H9 (cell line): ENCODE measurements at regions not wholly inside any gene's neighbourhood (a gene's known extent, or its start where the extent isn't known, plus 50 kb on each side); places are given as distances from the start of the nearest gene placed in this dataset.
A peak's percentile ranks its signal among the peaks of the same experiment; 100 is the strongest.

Source experiments
- DNase-seq: peaks from one replicate; pipeline ENCODE4 v3.0.0-alpha.2; 2017
- H2AFZ ChIP-seq: one replicate; pipeline ENCODE4 v1.6.1; 2013; ENCODE audit warnings: mild to moderate bottlenecking, low read length, control low read depth, moderate library complexity
- H2AK5ac ChIP-seq: 2 replicates; pipeline ENCODE4 v1.6.1; 2013; ENCODE audit warnings: low read length, control low read depth, mixed read lengths; ENCODE audit not compliant: insufficient read length
- H2BK120ac ChIP-seq: one replicate; pipeline ENCODE4 v1.6.1; 2013; ENCODE audit warnings: low read depth, mild to moderate bottlenecking, low read length, control low read depth, inconsistent platforms; ENCODE audit not compliant: poor library complexity, severe bottlenecking
- H2BK12ac ChIP-seq: 2 replicates; pipeline ENCODE4 v1.6.1; 2013; ENCODE audit warnings: low read length, control low read depth, mixed read lengths, low read depth; ENCODE audit not compliant: insufficient read length
- H2BK15ac ChIP-seq: 2 replicates; pipeline ENCODE4 v1.6.1; 2013; ENCODE audit warnings: low read depth, low read length, control low read depth
- H2BK20ac ChIP-seq: one replicate; pipeline ENCODE4 v1.6.1; 2013; ENCODE audit warnings: low read depth, mild to moderate bottlenecking, low read length, control low read depth, inconsistent platforms; ENCODE audit not compliant: poor library complexity, severe bottlenecking
- H2BK5ac ChIP-seq: 2 replicates; pipeline ENCODE4 v1.6.1; 2013; ENCODE audit warnings: low read length, control low read depth, mixed read lengths; ENCODE audit not compliant: insufficient read length
- H3K14ac ChIP-seq: 2 replicates; pipeline ENCODE4 v1.6.1; 2013; ENCODE audit warnings: low read length, control low read depth; ENCODE audit not compliant: insufficient read depth
- H3K18ac ChIP-seq: 2 replicates; pipeline ENCODE4 v1.6.1; 2013; ENCODE audit warnings: low read depth, mild to moderate bottlenecking, mixed read lengths, low read length, control low read depth; ENCODE audit not compliant: insufficient read length
- H3K23ac ChIP-seq: 2 replicates; pipeline ENCODE4 v1.6.1; 2013; ENCODE audit warnings: low read length, control low read depth, mixed read lengths, low read depth; ENCODE audit not compliant: insufficient read length
- H3K23me2 ChIP-seq: 2 replicates; pipeline ENCODE4 v1.6.1; 2013; ENCODE audit warnings: low read depth, mild to moderate bottlenecking, mixed read lengths, low read length, control low read depth; ENCODE audit not compliant: insufficient read length, poor library complexity, severe bottlenecking
- H3K27ac ChIP-seq: 2 replicates; pipeline ENCODE4 v1.5.1; 2013; ENCODE audit warnings: low read length, control low read depth, mixed read lengths, low read depth; ENCODE audit not compliant: insufficient read length
- H3K27me3 ChIP-seq: 2 replicates; pipeline ENCODE4 v1.6.1; 2013; ENCODE audit warnings: low read length, control low read depth, inconsistent platforms; ENCODE audit not compliant: insufficient read depth
- H3K4ac ChIP-seq: 2 replicates; pipeline ENCODE4 v1.6.1; 2013; ENCODE audit warnings: low read depth, mild to moderate bottlenecking, control low read depth, inconsistent platforms, low read length, moderate library complexity
- H3K4me1 ChIP-seq: 2 replicates; pipeline ENCODE4 v1.6.1; 2013; ENCODE audit warnings: low read length, control low read depth, inconsistent platforms; ENCODE audit not compliant: insufficient read depth
- H3K4me2 ChIP-seq: 2 replicates; pipeline ENCODE4 v1.6.1; 2013; ENCODE audit warnings: low read length, control low read depth, mixed read lengths; ENCODE audit not compliant: insufficient read length, insufficient read depth
- H3K56ac ChIP-seq: 2 replicates; pipeline ENCODE4 v1.6.1; 2013; ENCODE audit warnings: low read depth, mild to moderate bottlenecking, mixed read lengths, low read length, control low read depth; ENCODE audit not compliant: insufficient read length
- H3K79me1 ChIP-seq: 2 replicates; pipeline ENCODE4 v1.6.1; 2013; ENCODE audit warnings: low read depth, mild to moderate bottlenecking, moderate library complexity, low read length, control low read depth, inconsistent platforms; ENCODE audit not compliant: insufficient read depth, poor library complexity, severe bottlenecking
- H3K79me2 ChIP-seq: 2 replicates; pipeline ENCODE4 v1.6.1; 2013; ENCODE audit warnings: low read length, control low read depth, inconsistent platforms; ENCODE audit not compliant: insufficient read depth
- H3K9ac ChIP-seq: 2 replicates; pipeline ENCODE4 v1.6.1; 2013; ENCODE audit warnings: low read length, control low read depth, mixed read lengths; ENCODE audit not compliant: insufficient read length; ENCODE audit errors: extremely low read depth
- H3K9me3 ChIP-seq: one replicate; pipeline ENCODE4 v1.6.1; 2013; ENCODE audit warnings: low read depth, low read length, inconsistent platforms; ENCODE audit not compliant: control insufficient read depth
- H3T11ph ChIP-seq: one replicate; pipeline ENCODE4 v1.6.1; 2013; ENCODE audit warnings: mild to moderate bottlenecking, low read length, control low read depth, inconsistent platforms
- H4K20me1 ChIP-seq: one replicate; pipeline ENCODE4 v1.6.1; 2013; ENCODE audit not compliant: control insufficient read depth, insufficient read length, insufficient read depth
- H4K5ac ChIP-seq: 2 replicates; pipeline ENCODE4 v1.6.1; 2013; ENCODE audit warnings: low read depth, mild to moderate bottlenecking, mixed read lengths, low read length, control low read depth; ENCODE audit not compliant: insufficient read length
- H4K8ac ChIP-seq: replicated peaks from 2 replicates; pipeline ENCODE4 v1.6.1; 2013; ENCODE audit warnings: low read length, control low read depth, mixed read lengths, low read depth; ENCODE audit not compliant: insufficient read length
- H4K91ac ChIP-seq: 2 replicates; pipeline ENCODE4 v1.6.1; 2013; ENCODE audit warnings: low read depth, mild to moderate bottlenecking, moderate library complexity, mixed read lengths, low read length, control low read depth; ENCODE audit not compliant: insufficient read length
- H3K27ac Mint-ChIP-seq, 3 experiments: 2 replicates in 2 of 3; 3 replicates in 1 of 3; pipeline ENCODE4 v1.8.0; 2020 to 2021; ENCODE audit warnings: mixed read lengths in 3 of 3, mild to moderate bottlenecking in 1 of 3, moderate library complexity in 1 of 3
- H3K27me3 Mint-ChIP-seq: 2 replicates; pipeline ENCODE4 v1.8.0; 2021; ENCODE audit warnings: low read depth, mild to moderate bottlenecking, moderate library complexity, mixed read lengths
- H3K36me3 Mint-ChIP-seq, 3 experiments: 2 replicates in 2 of 3; 3 replicates in 1 of 3; pipeline ENCODE4 v1.8.0; 2020 to 2021; ENCODE audit warnings: low read depth in 3 of 3, mixed read lengths in 3 of 3; ENCODE audit not compliant: insufficient read depth in 1 of 3
- H3K4me1 Mint-ChIP-seq, 2 experiments: 2 replicates each; pipeline ENCODE4 v1.8.0; 2020; ENCODE audit warnings: mixed read lengths in 2 of 2
- H3K4me3 Mint-ChIP-seq, 2 experiments: 2 replicates in 1 of 2; 3 replicates in 1 of 2; pipeline ENCODE4 v1.8.0; 2020 to 2021; ENCODE audit warnings: mild to moderate bottlenecking in 2 of 2, mixed read lengths in 2 of 2, moderate library complexity in 1 of 2
- H3K9me3 Mint-ChIP-seq, 2 experiments: 2 replicates in 1 of 2; 3 replicates in 1 of 2; pipeline ENCODE4 v1.8.0; 2020; ENCODE audit warnings: mild to moderate bottlenecking in 2 of 2, mixed read lengths in 2 of 2, moderate library complexity in 1 of 2
- CTCF ChIP-seq: fragments of 200-600 bp; sonication (generic); conservative IDR thresholded peaks from 3 replicates; pipeline ENCODE4 v1.8.0; 2021; ENCODE audit warnings: antibody characterized with exemption, mild to moderate bottlenecking
- WGBS: extraction: QIAGEN DNeasy Blood & Tissue Kit; methylation state at CpG from one replicate; pipeline ENCODE4 v1.1.7; 2013; ENCODE audit warnings: missing lambda C conversion rate, low lambda C conversion rate, mixed read lengths; ENCODE audit not compliant: insufficient read length; ENCODE audit errors: extremely low coverage; 5-methylcytosine and 5-hydroxymethylcytosine counted together

DNA sequence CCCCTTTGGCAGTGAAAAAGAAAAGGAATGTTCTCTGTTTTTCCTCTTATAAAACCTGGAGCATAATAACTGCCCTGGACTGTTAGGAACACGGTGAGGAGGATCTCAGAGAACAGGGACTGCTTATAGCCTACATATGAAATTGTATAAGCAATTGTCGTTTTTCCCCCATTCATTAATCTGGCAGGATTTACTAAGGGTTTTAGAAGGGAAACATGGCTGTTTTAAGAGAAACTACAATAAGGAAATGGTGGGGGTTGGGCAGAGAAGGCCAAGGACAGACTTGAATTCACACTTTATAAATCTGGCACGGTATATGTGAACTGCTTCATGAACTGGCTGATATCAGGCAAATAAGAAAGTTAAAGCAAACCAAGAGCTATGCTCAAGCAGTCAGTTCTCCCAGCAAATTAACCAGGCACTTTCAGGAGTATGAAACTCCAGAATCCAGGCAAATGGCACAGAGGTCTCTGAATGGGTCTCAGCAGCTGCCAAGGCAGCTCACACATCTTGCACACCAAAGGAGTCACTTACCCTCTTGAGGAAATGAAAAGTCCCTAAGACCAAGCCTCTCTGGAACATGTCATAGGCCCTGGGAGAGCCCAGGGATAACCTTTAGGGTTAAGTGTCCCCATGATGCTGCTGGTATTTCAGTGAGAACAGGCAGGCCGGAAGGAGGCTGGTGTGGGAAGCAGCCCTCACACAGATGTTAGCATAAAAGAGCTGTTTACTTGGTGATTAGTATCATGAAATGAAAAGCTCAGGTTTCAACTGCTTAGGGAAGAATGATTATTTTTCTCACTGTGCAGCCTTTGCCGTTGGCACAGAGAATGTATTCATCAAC, 260.5 kb upstream of the MARCKS start:
- peaks cover 0 to 4% of the 10 kb centered on the region in 2 experiments; a peak in 4 of 5 replicates for H3K9me3 Mint-ChIP-seq
- H3K27ac Mint-ChIP-seq: peak overlapping the region in 1 of 3 experiments; percentile 57; a peak in 3 of 7 replicates
- H3K79me2 ChIP-seq: no peaks in the 10 kb centered on the region
- peaks cover 20% of the 10 kb centered on the region for H3K4me1 ChIP-seq
- H3K27me3 ChIP-seq: no peaks in the 10 kb centered on the region
- no peaks in the 10 kb centered on the region for H3K79me1 ChIP-seq
- H2AFZ ChIP-seq: no peak overlapping the region
- H3K4me1 Mint-ChIP-seq: peaks cover 29 to 32% of the 10 kb centered on the region in 2 experiments
- H3K23ac ChIP-seq: no peak overlapping the region
- no peak overlapping the region for H2BK120ac ChIP-seq
- no peak overlapping the region for H2AK5ac ChIP-seq
- H3K23me2 ChIP-seq: no peaks in the 10 kb centered on the region
- H2BK5ac ChIP-seq: no peak overlapping the region
- H3K4me2 ChIP-seq: no peak overlapping the region
- no peak overlapping the region for H3K56ac ChIP-seq
- H2BK15ac ChIP-seq: no peak overlapping the region
- no peak overlapping the region for H2BK12ac ChIP-seq
- no peaks in the 10 kb centered on the region for H3K9me3 ChIP-seq
- H4K20me1 ChIP-seq: no peaks in the 10 kb centered on the region
- no peak overlapping the region for H4K91ac ChIP-seq
- no peak overlapping the region for H3K14ac ChIP-seq
- DNase-seq: no peak
- no peak overlapping the region for H2BK20ac ChIP-seq
- H3K27ac ChIP-seq: no peak overlapping the region
- no peak for TF ChIP-seq CTCF
- no peak overlapping the region for H3K18ac ChIP-seq
- H4K5ac ChIP-seq: no peak overlapping the region
- no peaks in the 10 kb centered on the region for H3K27me3 Mint-ChIP-seq
- no peak overlapping the region for H3T11ph ChIP-seq
- no peak overlapping the region for H4K8ac ChIP-seq
- H3K9ac ChIP-seq: no peak overlapping the region
- no peak overlapping the region for H3K4ac ChIP-seq
- no CpG with 5 or more reads among the region's 5 CpGs for WGBS
- no peak overlapping the region for H3K4me3 Mint-ChIP-seq
- peaks cover 0 to 13% (median 3%) of the 10 kb centered on the region in 3 experiments; a peak in 4 of 7 replicates for H3K36me3 Mint-ChIP-seq
